Mesodermal cell (in vitro differentiated cells): ENCODE measurements at regions not wholly inside any gene's neighbourhood (a gene's known extent, or its start where the extent isn't known, plus 50 kb on each side); places are given as distances from the start of the nearest gene placed in this dataset.
A peak's percentile ranks its signal among the peaks of the same experiment; 100 is the strongest.
"Not testable (repeated sequence)": the region's sequence is repeated elsewhere in the genome, so short reads cannot be mapped to it uniquely, and the experiment has no call there.

Source experiments
- H3K27ac ChIP-seq: 2 replicates; pipeline ENCODE4 v1.7.0; 2013; ENCODE audit warnings: mild to moderate bottlenecking, low read depth, low read length, moderate library complexity; ENCODE audit not compliant: severe bottlenecking
- H3K36me3 ChIP-seq: 2 replicates; pipeline ENCODE4 v1.7.1; 2013; ENCODE audit warnings: mild to moderate bottlenecking, low read length, moderate library complexity; ENCODE audit not compliant: control insufficient read depth, insufficient read depth
- H3K4me1 ChIP-seq: one replicate; pipeline ENCODE4 v1.7.1; 2013; ENCODE audit warnings: mild to moderate bottlenecking, low read length; ENCODE audit not compliant: insufficient read depth, control insufficient read depth, poor library complexity, severe bottlenecking
- H3K4me3 ChIP-seq: 2 replicates; pipeline ENCODE4 v1.7.0; 2013; ENCODE audit warnings: low read length, control low read depth, mild to moderate bottlenecking; ENCODE audit not compliant: insufficient read depth, poor library complexity, severe bottlenecking; ENCODE audit errors: extremely low read depth
- H3K9me3 ChIP-seq: 2 replicates; pipeline ENCODE4 v1.7.1; 2013; ENCODE audit warnings: mild to moderate bottlenecking, low read length, moderate library complexity; ENCODE audit not compliant: control insufficient read depth
- WGBS, 2 experiments: methylation state at CpG; one replicate each; pipeline ENCODE4 v1.1.5; 2013; ENCODE audit warnings: missing lambda C conversion rate in 2 of 2; ENCODE audit not compliant: insufficient coverage in 2 of 2; 5-methylcytosine and 5-hydroxymethylcytosine counted together

- no peak overlapping the region for H3K27ac ChIP-seq
- 88 to 100% methylated on average over 1 of the region's 2 CpGs for WGBS, 2 experiments
- no peaks in the 10 kb centered on the region for H3K4me1 ChIP-seq
- peaks cover 5% of the 10 kb centered on the region for H3K9me3 ChIP-seq
- H3K36me3 ChIP-seq, result no peaks in the 10 kb centered on the region
- no peak overlapping the region for H3K4me3 ChIP-seq
Observed at GRCh38 chr11:106152013-106152412, 74.6 kb downstream of the AASDHPPT start.

GRCh38 chr11:106152824-106153223 is 75.4 kb downstream of the AASDHPPT start:
- WGBS, 2 experiments, result no CpG with 5 or more reads among the region's 1 CpG

GRCh38 chr11:106156290-106156937 is 79.0 kb downstream of the AASDHPPT start:
- Histone ChIP-seq H3K4me3 (no peak overlapping the region), H3K27ac (no peak overlapping the region), H3K9me3 (peaks cover 3% of the 10 kb centered on the region), H3K4me1 (no peaks in the 10 kb centered on the region), H3K36me3 (no peaks in the 10 kb centered on the region)
- 100% methylated on average over 1 of the region's 4 CpGs; no CpG with 5 or more reads in 1 of the 2 experiments for WGBS, 2 experiments

More at GRCh38 chr11:106152824-106153223, 75.4 kb downstream of the AASDHPPT start:
- H3K36me3 ChIP-seq, result no peaks in the 10 kb centered on the region
- no peaks in the 10 kb centered on the region for H3K4me1 ChIP-seq
- peak overlapping the region; percentile 60 for H3K27ac ChIP-seq
- H3K4me3 ChIP-seq, result no peak overlapping the region
- H3K9me3 ChIP-seq, result no peaks in the 10 kb centered on the region

- WGBS, 2 experiments, result no CpG with 5 or more reads among the region's 3 CpGs
- Histone ChIP-seq H3K27ac (no peak overlapping the region), H3K36me3 (no peaks in the 10 kb centered on the region), H3K4me1 (no peaks in the 10 kb centered on the region), H3K4me3 (no peak overlapping the region), H3K9me3 (peaks cover 13% of the 10 kb centered on the region)
Observed at GRCh38 chr11:106158406-106158805, 80.9 kb downstream of the AASDHPPT start.

GRCh38 chr11:106159836-106160235 is 82.4 kb downstream of the AASDHPPT start:
- Histone ChIP-seq H3K27ac (no peak overlapping the region), H3K4me3 (no peak overlapping the region), H3K36me3 (no peaks in the 10 kb centered on the region), H3K9me3 (peaks cover 21% of the 10 kb centered on the region), H3K4me1 (no peaks in the 10 kb centered on the region)

GRCh38 chr11:106160494-106160893 is 83.0 kb downstream of the AASDHPPT start:
- no peaks in the 10 kb centered on the region for H3K4me1 ChIP-seq
- H3K36me3 ChIP-seq, result no peaks in the 10 kb centered on the region
- no peak overlapping the region for H3K4me3 ChIP-seq
- 87 to 88% methylated on average over 4 of the region's 7 CpGs for WGBS, 2 experiments
- peaks cover 28% of the 10 kb centered on the region for H3K9me3 ChIP-seq
- H3K27ac ChIP-seq, result no peak overlapping the region

GRCh38 chr11:106161775-106162634 is 84.5 kb downstream of the AASDHPPT start:
- Histone ChIP-seq H3K4me3 (no peak overlapping the region), H3K36me3 (no peaks in the 10 kb centered on the region), H3K4me1 (no peaks in the 10 kb centered on the region), H3K27ac (no peak overlapping the region), H3K9me3 (peaks cover 40% of the 10 kb centered on the region)
- WGBS, 2 experiments, result 92 to 100% methylated on average over 2 to 3 of the region's 3 CpGs

GRCh38 chr11:106167085-106167484 is 89.6 kb downstream of the AASDHPPT start:
- Histone ChIP-seq H3K36me3 (no peaks in the 10 kb centered on the region), H3K27ac (no peak overlapping the region), H3K4me1 (no peaks in the 10 kb centered on the region), H3K9me3 (peaks cover 38% of the 10 kb centered on the region), H3K4me3 (no peak overlapping the region)

- Histone ChIP-seq H3K9me3 (peaks cover 5% of the 10 kb centered on the region), H3K4me1 (no peaks in the 10 kb centered on the region), H3K4me3 (no peak overlapping the region), H3K27ac (no peak overlapping the region), H3K36me3 (no peaks in the 10 kb centered on the region)
- WGBS, 2 experiments, result 82 to 94% methylated on average over 2 to 4 of the region's 4 CpGs
Observed at GRCh38 chr11:106172386-106172991, 95.0 kb downstream of the AASDHPPT start.

GRCh38 chr11:106173291-106173690 is 95.8 kb downstream of the AASDHPPT start:
- H3K36me3 ChIP-seq, result no peaks in the 10 kb centered on the region
- H3K9me3 ChIP-seq, result no peaks in the 10 kb centered on the region
- 100% methylated on average over 1 of the region's 2 CpGs for WGBS, 2 experiments
- no peak overlapping the region for H3K27ac ChIP-seq
- no peak overlapping the region for H3K4me3 ChIP-seq
- H3K4me1 ChIP-seq, result no peaks in the 10 kb centered on the region

GRCh38 chr11:106174003-106174402 is 96.5 kb downstream of the AASDHPPT start:
- 81 to 89% methylated on average over 1 to 3 of the region's 4 CpGs for WGBS, 2 experiments
- H3K36me3 ChIP-seq, H3K27ac ChIP-seq, H3K9me3 ChIP-seq, H3K4me3 ChIP-seq, H3K4me1 ChIP-seq: not testable (repeated sequence)
